DMS79 treated with DMSO at 0.1 percent for 48 hours (cell line): ENCODE measurements at regions not wholly inside any gene's neighbourhood (a gene's known extent, or its start where the extent isn't known, plus 50 kb on each side); places are given as distances from the start of the nearest gene placed in this dataset.
"Not testable (repeated sequence)": the region's sequence is repeated elsewhere in the genome, so short reads cannot be mapped to it uniquely, and the experiment has no call there.

Experiments
- DNase-seq: peaks from one replicate; lab custom pipeline; 2025; lab: John Stamatoyannopoulos, UW

GRCh38 chr14:55807053-55807880, 227.3 kb downstream of the KTN1 start:
- peak; percentile 95 for DNase-seq

- DNase-seq: peak; percentile 76
These were observed 227.9 kb downstream of the KTN1 start for GRCh38 chr14:55807881-55808379.

DNA sequence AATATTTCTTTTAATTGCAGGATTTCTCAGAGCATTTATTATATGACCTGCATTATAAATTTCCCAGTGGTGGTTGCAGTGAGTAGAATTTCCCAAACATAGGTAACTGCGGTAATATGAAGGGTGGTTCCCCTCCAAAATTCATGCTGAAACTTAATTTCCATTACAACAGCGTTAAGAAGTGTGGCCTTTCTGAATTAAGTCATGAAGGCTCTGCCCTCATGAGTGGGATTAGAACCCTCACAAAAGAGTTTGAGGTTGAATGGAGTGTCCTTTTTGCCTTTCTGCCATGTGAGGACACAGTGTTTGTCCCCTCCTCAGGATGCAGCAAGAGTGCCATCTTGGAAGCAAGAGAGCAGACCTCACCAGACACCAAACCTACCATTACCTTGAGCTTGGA, 233.6 kb downstream of the KTN1 start:
- no peak for DNase-seq

GRCh38 chr14:55814064-55814463, 234.1 kb downstream of the KTN1 start:
- DNase-seq: no peak

GRCh38 chr14:55814873-55815272, 234.9 kb downstream of the KTN1 start:
- DNase-seq: no peak

DNA sequence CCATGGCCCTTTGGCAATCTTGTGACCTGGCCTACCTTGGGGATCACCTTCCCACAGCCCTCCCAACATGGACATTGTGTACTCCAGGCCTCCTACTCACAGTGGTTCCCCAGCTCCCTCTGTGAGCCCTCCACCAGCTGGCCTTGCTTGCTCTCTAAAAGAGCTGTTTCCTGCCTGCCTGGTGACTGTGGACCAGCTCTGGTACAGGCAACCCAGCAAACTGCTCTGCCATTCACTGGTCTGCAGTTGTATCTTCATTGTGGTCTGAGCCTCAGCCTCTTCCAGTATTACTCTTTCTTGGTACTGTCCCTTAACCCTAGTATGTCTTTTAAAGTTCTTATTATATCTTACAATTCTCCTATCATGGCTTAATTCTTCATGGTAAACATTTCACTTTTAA, 236.2 kb downstream of the KTN1 start:
- no peak for DNase-seq

DNA sequence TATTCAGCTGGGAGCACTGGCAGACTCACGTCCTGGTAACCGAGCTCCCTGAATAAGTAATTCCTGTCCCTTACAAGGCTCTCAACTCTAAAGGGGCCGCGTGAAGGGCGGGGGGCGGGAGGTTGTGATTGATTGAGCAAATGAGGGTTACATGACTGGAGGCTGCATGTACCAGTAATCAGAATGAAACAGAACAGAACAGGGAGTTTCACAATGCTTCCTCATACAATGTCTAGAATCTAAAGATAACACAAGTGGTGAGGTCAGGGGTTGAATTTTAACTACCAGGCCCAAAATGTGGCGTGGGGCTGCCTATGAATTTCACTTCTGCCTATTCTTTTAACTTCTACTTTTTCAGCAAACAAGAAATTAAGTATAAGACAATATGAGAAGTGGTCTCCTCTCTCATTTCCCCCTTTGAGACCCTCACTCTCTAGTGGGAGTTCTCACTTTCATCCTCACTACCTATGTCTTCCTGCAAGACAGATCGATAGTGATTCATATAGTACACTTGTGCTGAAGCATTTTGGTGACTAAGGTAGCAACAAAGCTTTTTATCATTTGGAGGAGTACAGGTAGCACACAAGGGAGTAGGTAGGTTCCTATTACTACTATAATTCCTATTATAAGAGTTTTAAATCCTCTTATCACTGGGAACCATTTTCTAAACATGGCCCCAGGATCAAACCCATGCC, 239.8 kb downstream of the KTN1 start:
- DNase-seq: no peak

DNA sequence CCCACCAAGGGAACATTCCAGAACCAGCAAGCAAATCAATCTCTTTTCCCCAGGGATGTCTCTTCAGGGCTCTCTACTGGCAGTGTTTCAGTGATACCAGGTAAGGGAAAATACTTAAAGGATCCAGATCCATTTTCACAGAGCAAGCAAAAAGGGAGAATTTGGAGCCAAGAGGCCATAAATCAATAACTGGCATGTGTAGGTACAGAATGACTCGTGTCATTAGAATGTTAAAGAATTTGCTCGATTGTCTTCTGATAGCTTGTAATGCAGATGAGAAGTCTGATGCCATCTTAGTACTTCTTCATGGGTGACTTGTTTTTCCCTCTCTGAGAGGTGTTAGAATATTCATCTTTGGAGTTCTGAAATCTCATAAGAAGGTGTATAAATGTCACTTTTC, 242.9 kb downstream of the KTN1 start:
- no peak for DNase-seq

DNA sequence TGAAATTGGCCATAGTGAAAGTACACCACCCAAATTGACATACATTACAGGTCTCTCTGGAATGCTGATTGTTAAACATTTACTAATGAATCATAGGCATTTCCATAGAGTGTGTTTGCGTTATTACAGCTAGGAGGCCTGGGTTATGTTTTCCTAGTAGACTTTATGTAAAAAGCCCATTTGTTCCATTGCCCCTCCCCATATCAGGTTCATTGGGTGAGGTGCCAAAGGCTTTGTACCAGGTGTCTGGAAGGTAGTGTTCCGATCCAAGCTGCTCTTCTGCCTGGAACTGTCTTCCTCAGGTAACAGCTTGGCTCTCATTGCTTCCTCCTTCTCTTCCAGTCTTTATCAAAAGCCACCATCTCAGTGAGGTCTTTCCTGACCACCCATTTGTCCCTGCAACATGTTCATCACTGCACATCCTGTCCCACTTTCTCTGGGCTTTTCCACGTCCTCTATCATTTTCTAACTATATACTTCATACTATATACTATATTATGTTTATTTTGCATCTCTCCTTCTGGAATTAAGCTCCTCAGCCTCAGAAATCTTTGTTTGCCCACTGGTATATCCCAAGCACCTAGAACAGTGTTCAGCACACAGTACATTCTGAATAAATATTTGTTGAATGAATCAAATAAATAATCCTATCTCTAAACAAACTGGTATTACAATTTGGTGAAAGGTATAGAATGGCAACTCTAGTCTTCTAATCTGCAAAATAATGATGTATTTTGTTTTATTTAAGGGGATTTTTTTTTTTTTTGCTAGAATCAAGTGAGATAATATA, 252.3 kb downstream of the KTN1 start:
- DNase-seq: no peak

GRCh38 chr14:55832974-55833373, 253.0 kb downstream of the KTN1 start:
- no peak for DNase-seq

DNA sequence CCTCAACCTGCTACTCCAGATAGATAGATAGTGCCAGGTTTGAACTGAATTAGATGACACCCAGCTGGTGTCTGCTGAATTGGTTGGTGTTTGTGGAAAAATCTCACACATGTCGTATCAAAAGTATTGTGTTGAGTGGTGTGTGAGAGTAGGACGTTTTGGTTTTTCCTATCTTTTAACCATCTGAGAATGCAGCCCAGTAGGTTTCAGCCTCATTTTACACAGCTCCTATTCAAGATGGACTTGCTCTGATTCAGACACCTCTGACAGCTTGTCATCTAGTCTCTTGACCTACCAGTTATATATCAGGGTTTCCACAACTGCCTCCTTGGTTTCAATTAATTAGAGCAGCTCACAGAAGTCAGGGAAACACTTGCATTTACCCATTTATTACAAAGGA, 254.4 kb downstream of the KTN1 start:
- DNase-seq: no peak

DNA sequence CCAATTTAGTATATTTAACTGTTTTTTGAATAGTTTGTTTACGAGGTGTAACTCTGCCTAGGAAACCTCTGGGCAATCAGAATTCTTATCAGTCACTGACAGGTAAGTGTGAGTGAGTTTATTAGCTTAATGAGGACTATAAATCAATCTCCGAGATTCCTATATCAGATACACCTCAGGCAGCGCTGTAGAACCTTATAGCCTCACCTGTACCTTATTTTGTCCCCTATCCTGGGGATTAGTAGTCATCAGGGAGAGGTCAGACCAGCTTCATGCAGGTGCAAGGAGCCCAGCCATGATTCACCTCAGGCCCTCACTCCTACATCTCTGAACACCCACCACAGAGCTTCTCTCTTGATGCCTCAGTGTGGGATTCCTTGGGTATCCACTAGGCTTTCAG, 256.0 kb downstream of the KTN1 start:
- DNase-seq: no peak

DNA sequence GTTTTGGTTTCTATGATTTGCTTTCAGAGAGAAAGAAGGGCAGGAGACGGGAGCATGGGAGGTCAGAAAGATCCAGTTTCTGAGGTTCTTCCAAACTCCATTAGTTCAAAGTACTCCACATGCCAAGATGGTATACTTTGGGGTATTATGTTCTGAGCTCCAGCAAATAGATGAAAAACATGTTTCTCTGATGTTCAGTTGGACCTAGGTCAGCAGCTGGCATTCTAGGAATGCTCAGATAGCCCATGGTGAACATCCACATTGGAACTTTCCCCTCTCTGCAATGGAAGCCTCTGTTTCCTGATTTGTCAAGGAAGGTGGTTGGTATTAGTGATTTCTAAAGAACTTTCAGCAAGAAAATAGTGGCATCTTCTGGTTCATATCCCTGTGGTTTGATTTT, 257.5 kb downstream of the KTN1 start:
- DNase-seq: no peak

DNA sequence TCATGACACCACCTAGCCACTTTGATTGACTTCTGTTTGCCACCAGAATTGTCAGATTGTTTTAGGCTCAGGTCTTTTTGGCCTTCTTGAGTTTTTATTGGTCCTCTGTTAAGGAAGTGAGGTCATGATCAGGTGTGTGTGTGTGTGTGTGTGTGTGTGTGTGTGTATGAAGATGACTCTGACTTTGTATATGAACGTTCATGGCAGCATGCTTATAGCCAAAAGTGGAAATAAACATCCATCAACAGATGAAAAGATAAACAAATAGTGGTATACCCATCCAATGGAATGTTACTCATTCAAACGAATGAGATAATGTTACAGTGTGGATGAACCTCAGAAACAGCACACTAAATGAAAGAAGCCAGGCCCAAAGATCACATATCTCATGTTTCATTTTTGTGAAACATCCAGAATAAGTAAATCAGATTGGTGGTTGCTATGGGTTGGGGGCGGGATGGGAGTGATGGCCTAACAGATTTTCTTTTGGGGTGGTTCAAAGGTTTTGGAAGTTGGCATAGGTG, 258.6 kb downstream of the KTN1 start:
- no peak for DNase-seq

DNA sequence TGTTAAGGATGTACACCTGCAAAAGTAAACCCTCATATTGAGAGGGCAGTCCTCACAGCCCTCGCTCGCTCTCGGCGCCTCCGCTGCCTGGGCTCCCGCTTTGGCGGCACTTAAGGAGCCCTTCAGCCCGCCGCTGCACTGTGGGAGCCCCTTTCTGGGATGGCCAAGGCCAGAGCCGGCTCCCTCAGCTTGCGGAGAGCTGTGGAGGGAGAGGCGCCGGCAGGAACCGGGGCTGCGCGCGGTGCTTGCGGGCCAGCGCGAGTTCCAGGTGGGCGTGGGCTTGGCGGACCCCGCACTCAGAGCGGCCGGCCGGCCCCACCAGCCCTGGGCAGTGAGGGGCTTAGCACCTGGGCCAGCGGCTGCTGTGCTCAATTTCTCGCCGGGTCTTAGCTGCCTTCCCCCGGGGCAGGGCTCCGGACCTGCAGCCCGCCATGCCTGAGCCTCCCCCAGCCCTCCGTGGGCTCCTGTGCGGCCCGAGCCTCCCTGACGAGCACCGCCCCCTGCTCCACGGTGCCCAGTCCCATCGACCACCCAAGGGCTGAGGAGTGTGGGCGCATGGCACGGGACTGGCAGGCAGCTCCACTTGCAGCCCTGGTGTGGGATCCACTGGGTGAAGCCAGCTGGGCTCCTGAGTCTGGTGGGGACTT, 259.4 kb downstream of the KTN1 start:
- DNase-seq: not testable (repeated sequence)

- no peak for DNase-seq
These were observed 260.8 kb downstream of the KTN1 start for GRCh38 chr14:55840821-55841220.

DNA sequence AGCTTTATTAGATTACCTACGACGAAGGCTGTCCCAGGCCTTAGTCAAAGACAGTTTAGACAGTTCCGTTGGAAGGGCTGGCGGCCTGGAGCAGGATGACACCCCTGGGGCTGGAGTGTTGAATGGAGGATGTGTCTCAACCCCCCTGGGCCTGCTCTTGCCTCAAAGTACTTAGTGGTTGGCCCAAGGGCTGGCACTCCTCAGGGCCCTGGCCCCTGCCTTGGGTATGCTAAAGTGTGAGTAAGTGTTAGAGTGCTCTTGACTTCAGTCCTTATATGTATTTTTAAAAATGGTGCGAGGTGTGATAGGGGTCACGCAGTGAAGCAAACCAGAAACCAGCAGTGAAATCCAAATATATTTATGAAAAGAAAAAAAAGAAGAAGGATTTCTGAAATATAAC, 261.6 kb downstream of the KTN1 start:
- DNase-seq: no peak

GRCh38 chr14:55843718-55844403, 263.9 kb downstream of the KTN1 start:
- no peak for DNase-seq

- no peak for DNase-seq
These were observed 266.2 kb downstream of the KTN1 start for GRCh38 chr14:55845963-55846825.

DNA sequence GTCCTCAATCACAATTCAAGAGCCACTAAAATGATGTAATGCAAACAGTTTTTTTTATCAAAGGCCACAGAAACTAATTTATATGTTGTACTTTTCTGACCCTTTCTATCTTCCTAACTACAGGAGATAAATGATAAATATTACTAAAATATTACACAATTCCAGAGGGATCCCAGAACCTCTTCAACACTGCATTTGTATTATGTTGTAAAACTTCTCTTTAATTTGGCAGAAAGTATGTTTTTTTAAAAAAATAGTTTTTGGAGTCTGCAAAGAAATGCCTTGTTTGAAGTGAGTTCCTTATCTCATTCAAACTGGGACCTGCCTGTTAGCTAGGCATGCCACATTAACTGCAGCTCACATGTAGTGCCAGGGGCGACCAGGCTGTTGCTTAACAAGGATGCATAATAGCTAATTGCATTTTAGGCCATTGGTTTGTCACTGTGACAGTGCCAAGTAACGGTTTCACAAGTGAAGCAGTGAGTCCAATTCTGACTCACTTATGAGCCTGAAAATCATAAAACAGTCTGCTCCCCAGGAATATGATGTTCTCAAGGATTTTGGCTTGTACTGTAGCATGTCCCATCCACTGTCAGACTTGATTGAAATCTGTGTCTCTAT, 266.9 kb downstream of the KTN1 start:
- DNase-seq: peak; percentile 55
